GM23338 (cell line): ENCODE measurements at regions not wholly inside any gene's neighbourhood (a gene's known extent, or its start where the extent isn't known, plus 50 kb on each side); places are given as distances from the start of the nearest gene placed in this dataset.

Source experiments
- ATAC-seq: fragments of 200-7000 bp; cut with Tn5 transposase; 3 replicates; pipeline ENCODE4 v1.9.1; 2020
- DNase-seq: peaks from one replicate; pipeline ENCODE4 v3.0.0-alpha.2; 2015; ENCODE audit warnings: low spot score
- H2AFZ ChIP-seq: fragments of 200-600 bp; sonication (generic); 2 replicates; pipeline ENCODE4 v1.8.0; 2016; ENCODE audit warnings: antibody characterized with exemption, mild to moderate bottlenecking, moderate library complexity
- H3F3A ChIP-seq: fragments of 200-600 bp; sonication (generic); replicated peaks from 2 replicates; pipeline ENCODE4 v1.8.0; 2017; ENCODE audit warnings: antibody characterized with exemption, mixed run types, low read depth
- H3K27ac ChIP-seq: fragments of 200-600 bp; sonication (generic); 2 replicates; pipeline ENCODE4 v1.6.1; 2016; ENCODE audit warnings: low read depth
- H3K27me3 ChIP-seq: fragments of 200-600 bp; sonication (generic); 2 replicates; pipeline ENCODE4 v1.8.0; 2016; ENCODE audit warnings: mild to moderate bottlenecking, mixed run types, moderate library complexity; ENCODE audit not compliant: insufficient read depth
- H3K36me3 ChIP-seq: fragments of 200-600 bp; sonication (generic); 2 replicates; pipeline ENCODE4 v1.8.0; 2016; ENCODE audit warnings: mild to moderate bottlenecking; ENCODE audit not compliant: insufficient read depth
- H3K4me1 ChIP-seq: fragments of 200-600 bp; sonication (generic); 2 replicates; pipeline ENCODE4 v1.8.0; 2016; ENCODE audit warnings: mild to moderate bottlenecking, moderate library complexity; ENCODE audit not compliant: insufficient read depth
- H3K4me2 ChIP-seq: fragments of 200-600 bp; sonication (generic); 2 replicates; pipeline ENCODE4 v1.7.1; 2017; ENCODE audit warnings: mixed run types
- H3K4me3 ChIP-seq: fragments of 200-600 bp; sonication (generic); 2 replicates; pipeline ENCODE4 v1.6.1; 2016; ENCODE audit warnings: mixed run types
- H3K79me2 ChIP-seq: fragments of 200-600 bp; sonication (generic); replicated peaks from 2 replicates; pipeline ENCODE4 v1.8.0; 2017; ENCODE audit warnings: mild to moderate bottlenecking; ENCODE audit not compliant: insufficient read depth
- H3K9me2 ChIP-seq: fragments of 200-600 bp; sonication (generic); 2 replicates; pipeline ENCODE4 v1.8.0; 2017; ENCODE audit not compliant: insufficient read depth
- H4K20me1 ChIP-seq: fragments of 200-600 bp; sonication (generic); replicated peaks from 2 replicates; pipeline ENCODE4 v1.8.0; 2017; ENCODE audit warnings: mild to moderate bottlenecking; ENCODE audit not compliant: insufficient read depth
- H3K27ac Mint-ChIP-seq: 2 replicates; pipeline ENCODE4 v1.8.0; 2020; ENCODE audit warnings: inconsistent platforms, mild to moderate bottlenecking, moderate library complexity, mixed read lengths
- H3K27me3 Mint-ChIP-seq: 3 replicates; pipeline ENCODE4 v1.8.0; 2022; ENCODE audit warnings: low read depth, mild to moderate bottlenecking, moderate library complexity, mixed read lengths, inconsistent platforms; ENCODE audit not compliant: insufficient read depth, poor library complexity
- H3K36me3 Mint-ChIP-seq: 3 replicates; pipeline ENCODE4 v1.8.0; 2021; ENCODE audit warnings: low read depth, mild to moderate bottlenecking, inconsistent platforms, moderate library complexity, mixed read lengths
- H3K4me1 Mint-ChIP-seq: 3 replicates; pipeline ENCODE4 v1.8.0; 2020; ENCODE audit warnings: mild to moderate bottlenecking, inconsistent platforms, mixed read lengths
- H3K4me3 Mint-ChIP-seq: 3 replicates; pipeline ENCODE4 v1.8.0; 2021; ENCODE audit warnings: moderate library complexity, mild to moderate bottlenecking, inconsistent platforms, mixed read lengths
- H3K9me3 Mint-ChIP-seq: 3 replicates; pipeline ENCODE4 v1.8.0; 2020; ENCODE audit warnings: moderate library complexity, mild to moderate bottlenecking, inconsistent platforms, mixed read lengths
- ETS1 ChIP-seq: IDR thresholded peaks from 2 replicates; pipeline ENCODE4 v1.6.1; 2016; ENCODE audit warnings: antibody characterized with exemption
- EZH2 ChIP-seq: fragments of 200-600 bp; sonication (generic); IDR thresholded peaks from one replicate; pipeline ENCODE4 v1.8.0; 2017; ENCODE audit warnings: antibody characterized with exemption, mild to moderate bottlenecking, low read depth; ENCODE audit not compliant: unreplicated experiment
- NANOG ChIP-seq: IDR thresholded peaks from 2 replicates; pipeline ENCODE4 v1.6.1; 2016; ENCODE audit warnings: antibody characterized with exemption, borderline replicate concordance
- TF ChIP-seq, protein P1 (sequence below): fragments of 250-450 bp; sonication (Bioruptor Pico); IDR thresholded peaks from 2 replicates; pipeline ENCODE4 v1.5.0; 2020; ENCODE audit warnings: mild to moderate bottlenecking, moderate library complexity

GRCh38 chr9:109887079-109887478, 107.1 kb downstream of the PALM2AKAP2 start (continued):
- TF ChIP-seq, protein P1, sequence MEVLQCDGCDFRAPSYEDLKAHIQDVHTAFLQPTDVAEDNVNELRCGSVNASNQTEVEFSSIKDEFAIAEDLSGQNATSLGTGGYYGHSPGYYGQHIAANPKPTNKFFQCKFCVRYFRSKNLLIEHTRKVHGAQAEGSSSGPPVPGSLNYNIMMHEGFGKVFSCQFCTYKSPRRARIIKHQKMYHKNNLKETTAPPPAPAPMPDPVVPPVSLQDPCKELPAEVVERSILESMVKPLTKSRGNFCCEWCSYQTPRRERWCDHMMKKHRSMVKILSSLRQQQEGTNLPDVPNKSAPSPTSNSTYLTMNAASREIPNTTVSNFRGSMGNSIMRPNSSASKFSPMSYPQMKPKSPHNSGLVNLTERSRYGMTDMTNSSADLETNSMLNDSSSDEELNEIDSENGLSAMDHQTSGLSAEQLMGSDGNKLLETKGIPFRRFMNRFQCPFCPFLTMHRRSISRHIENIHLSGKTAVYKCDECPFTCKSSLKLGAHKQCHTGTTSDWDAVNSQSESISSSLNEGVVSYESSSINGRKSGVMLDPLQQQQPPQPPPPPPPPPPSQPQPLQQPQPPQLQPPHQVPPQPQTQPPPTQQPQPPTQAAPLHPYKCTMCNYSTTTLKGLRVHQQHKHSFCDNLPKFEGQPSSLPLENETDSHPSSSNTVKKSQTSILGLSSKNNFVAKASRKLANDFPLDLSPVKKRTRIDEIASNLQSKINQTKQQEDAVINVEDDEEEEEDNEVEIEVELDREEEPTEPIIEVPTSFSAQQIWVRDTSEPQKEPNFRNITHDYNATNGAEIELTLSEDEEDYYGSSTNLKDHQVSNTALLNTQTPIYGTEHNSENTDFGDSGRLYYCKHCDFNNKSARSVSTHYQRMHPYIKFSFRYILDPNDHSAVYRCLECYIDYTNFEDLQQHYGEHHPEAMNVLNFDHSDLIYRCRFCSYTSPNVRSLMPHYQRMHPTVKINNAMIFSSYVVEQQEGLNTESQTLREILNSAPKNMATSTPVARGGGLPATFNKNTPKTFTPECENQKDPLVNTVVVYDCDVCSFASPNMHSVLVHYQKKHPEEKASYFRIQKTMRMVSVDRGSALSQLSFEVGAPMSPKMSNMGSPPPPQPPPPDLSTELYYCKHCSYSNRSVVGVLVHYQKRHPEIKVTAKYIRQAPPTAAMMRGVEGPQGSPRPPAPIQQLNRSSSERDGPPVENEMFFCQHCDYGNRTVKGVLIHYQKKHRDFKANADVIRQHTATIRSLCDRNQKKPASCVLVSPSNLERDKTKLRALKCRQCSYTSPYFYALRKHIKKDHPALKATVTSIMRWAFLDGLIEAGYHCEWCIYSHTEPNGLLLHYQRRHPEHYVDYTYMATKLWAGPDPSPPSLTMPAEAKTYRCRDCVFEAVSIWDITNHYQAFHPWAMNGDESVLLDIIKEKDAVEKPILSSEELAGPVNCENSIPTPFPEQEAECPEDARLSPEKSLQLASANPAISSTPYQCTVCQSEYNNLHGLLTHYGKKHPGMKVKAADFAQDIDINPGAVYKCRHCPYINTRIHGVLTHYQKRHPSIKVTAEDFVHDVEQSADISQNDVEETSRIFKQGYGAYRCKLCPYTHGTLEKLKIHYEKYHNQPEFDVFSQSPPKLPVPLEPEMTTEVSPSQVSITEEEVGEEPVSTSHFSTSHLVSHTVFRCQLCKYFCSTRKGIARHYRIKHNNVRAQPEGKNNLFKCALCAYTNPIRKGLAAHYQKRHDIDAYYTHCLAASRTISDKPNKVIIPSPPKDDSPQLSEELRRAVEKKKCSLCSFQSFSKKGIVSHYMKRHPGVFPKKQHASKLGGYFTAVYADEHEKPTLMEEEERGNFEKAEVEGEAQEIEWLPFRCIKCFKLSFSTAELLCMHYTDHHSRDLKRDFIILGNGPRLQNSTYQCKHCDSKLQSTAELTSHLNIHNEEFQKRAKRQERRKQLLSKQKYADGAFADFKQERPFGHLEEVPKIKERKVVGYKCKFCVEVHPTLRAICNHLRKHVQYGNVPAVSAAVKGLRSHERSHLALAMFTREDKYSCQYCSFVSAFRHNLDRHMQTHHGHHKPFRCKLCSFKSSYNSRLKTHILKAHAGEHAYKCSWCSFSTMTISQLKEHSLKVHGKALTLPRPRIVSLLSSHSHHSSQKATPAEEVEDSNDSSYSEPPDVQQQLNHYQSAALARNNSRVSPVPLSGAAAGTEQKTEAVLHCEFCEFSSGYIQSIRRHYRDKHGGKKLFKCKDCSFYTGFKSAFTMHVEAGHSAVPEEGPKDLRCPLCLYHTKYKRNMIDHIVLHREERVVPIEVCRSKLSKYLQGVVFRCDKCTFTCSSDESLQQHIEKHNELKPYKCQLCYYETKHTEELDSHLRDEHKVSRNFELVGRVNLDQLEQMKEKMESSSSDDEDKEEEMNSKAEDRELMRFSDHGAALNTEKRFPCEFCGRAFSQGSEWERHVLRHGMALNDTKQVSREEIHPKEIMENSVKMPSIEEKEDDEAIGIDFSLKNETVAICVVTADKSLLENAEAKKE (CRISPR knock-in tag), result no peak
- TF ChIP-seq ETS1, result no peak

GRCh38 chr9:109888695-109889094, 108.7 kb downstream of the PALM2AKAP2 start:
- Mint-ChIP-seq H3K36me3 (no peaks in the 10 kb centered on the region), H3K9me3 (no peaks in the 10 kb centered on the region), H3K27ac (no peak overlapping the region), H3K4me3 (no peak overlapping the region), H3K4me1 (peaks cover 17% of the 10 kb centered on the region), H3K27me3 (peaks cover 2% of the 10 kb centered on the region)
- Histone ChIP-seq H3K27me3 (no peaks in the 10 kb centered on the region), H3K27ac (no peak overlapping the region), H3K4me3 (no peak overlapping the region), H3F3A (no peaks in the 10 kb centered on the region), H3K79me2 (no peaks in the 10 kb centered on the region), H2AFZ (no peak overlapping the region), H3K36me3 (no peaks in the 10 kb centered on the region), H3K9me2 (no peaks in the 10 kb centered on the region), H4K20me1 (no peaks in the 10 kb centered on the region), H3K4me1 (peaks cover 8% of the 10 kb centered on the region), H3K4me2 (no peak overlapping the region)
- DNase-seq, result no peak
- ATAC-seq, result no peak
- no peak for TF ChIP-seq NANOG
- no peak for TF ChIP-seq EZH2
- TF ChIP-seq, protein P1 (CRISPR knock-in tag), result no peak
